Activated naive CD8-positive, alpha-beta T cell treated with anti-CD3 and anti-CD28 coated beads for 36 hours (primary cell): ENCODE measurements at regions not wholly inside any gene's neighbourhood (a gene's known extent, or its start where the extent isn't known, plus 50 kb on each side); places are given as distances from the start of the nearest gene placed in this dataset.

ENCODE experiments used
- DNase-seq: peaks from one replicate; pipeline ENCODE4 v3.0.0; 2021
- H3K27ac Mint-ChIP-seq: one replicate; pipeline ENCODE4 v1.8.0; 2022; ENCODE audit warnings: mild to moderate bottlenecking, moderate library complexity, mixed read lengths
- H3K27me3 Mint-ChIP-seq: one replicate; pipeline ENCODE4 v1.8.0; 2022; ENCODE audit warnings: mild to moderate bottlenecking, mixed read lengths
- H3K36me3 Mint-ChIP-seq: one replicate; pipeline ENCODE4 v1.8.0; 2021; ENCODE audit warnings: mild to moderate bottlenecking, mixed read lengths
- H3K4me1 Mint-ChIP-seq: one replicate; pipeline ENCODE4 v1.8.0; 2021; ENCODE audit warnings: mixed read lengths
- H3K4me3 Mint-ChIP-seq: one replicate; pipeline ENCODE4 v1.8.0; 2022; ENCODE audit warnings: mild to moderate bottlenecking, moderate library complexity, mixed read lengths
- H3K9me3 Mint-ChIP-seq: one replicate; pipeline ENCODE4 v1.8.0; 2022; ENCODE audit warnings: mixed read lengths

- Mint-ChIP-seq H3K4me1 (no peaks in the 10 kb centered on the region), H3K9me3 (peaks cover 3% of the 10 kb centered on the region), H3K27me3 (no peaks in the 10 kb centered on the region), H3K27ac (no peak overlapping the region), H3K4me3 (no peak overlapping the region), H3K36me3 (no peaks in the 10 kb centered on the region)
- DNase-seq, result no peak
These were observed 427.2 kb downstream of the RFPL4B start for GRCh38 chr6:112774319-112774718.

DNA sequence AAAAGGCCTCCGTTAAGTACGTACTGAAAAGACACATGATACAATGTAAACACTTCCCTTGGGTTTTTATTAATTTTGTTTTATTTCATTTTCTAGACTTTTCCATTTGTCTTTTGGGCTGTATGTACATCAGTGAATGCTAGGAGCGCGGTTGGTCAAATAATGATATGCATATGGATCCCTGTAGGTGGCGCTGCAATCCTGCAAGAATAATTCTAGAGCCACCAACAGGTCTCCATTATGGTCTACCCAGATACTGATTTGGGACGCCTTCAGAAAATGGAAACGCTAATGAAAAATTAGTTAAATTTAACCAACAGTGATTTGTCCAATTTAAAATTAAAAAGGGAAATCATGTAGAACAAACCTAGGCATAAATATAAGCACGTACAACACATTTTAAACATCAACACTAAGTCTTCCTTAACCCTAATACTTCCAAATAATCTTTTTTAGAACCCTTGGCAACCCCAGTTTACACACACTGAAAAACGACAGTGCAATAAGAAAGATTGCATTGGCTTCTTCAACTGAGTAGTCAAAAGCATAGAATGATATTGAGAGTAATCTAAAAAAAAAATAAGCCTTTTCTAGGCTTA is 433.5 kb downstream of the RFPL4B start:
- no peaks in the 10 kb centered on the region for H3K27me3 Mint-ChIP-seq
- peak; percentile 3 for DNase-seq
- H3K9me3 Mint-ChIP-seq, result no peaks in the 10 kb centered on the region
- no peak overlapping the region for H3K4me3 Mint-ChIP-seq
- H3K4me1 Mint-ChIP-seq, result no peaks in the 10 kb centered on the region
- H3K27ac Mint-ChIP-seq, result no peak overlapping the region
- no peaks in the 10 kb centered on the region for H3K36me3 Mint-ChIP-seq

DNA sequence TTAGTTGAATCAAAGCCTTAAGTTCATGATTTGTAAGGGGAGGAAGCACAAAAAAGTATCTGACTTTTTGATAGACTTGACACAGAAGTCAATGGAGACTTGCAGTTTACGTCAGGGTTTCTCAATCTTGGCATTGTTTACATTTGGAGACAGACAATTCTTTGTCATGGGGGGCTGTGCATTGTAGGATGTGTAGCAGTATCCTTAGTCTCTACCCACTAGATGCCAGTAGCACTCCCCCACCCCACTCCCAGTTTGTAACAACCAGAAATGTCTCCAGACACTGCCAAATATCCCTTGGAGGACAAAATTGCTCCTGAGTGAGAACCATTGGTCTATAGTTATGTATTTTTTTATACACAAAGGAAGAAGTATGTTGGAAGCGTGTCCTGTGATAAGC is 434.1 kb downstream of the RFPL4B start:
- no peaks in the 10 kb centered on the region for H3K36me3 Mint-ChIP-seq
- no peak for DNase-seq
- H3K27ac Mint-ChIP-seq, result no peak overlapping the region
- no peak overlapping the region for H3K4me3 Mint-ChIP-seq
- no peaks in the 10 kb centered on the region for H3K9me3 Mint-ChIP-seq
- no peaks in the 10 kb centered on the region for H3K4me1 Mint-ChIP-seq
- no peaks in the 10 kb centered on the region for H3K27me3 Mint-ChIP-seq

DNA sequence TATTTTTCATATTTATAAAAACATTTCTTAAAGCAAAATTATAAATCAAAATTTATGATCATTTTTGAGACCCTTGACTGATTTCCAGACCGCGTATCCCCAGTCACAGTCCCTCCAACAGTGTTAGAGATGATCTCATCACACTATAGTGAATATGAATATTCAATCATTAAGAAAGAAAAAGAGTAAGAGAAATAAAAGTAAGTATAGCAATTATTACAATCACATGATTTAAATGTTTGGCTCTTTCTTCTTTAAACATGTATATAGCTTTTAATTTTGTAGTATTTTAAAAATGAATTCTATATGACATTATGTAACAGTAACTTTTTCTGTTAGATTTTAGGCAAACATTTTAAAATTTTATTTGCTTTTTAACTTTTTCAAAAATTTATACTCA is 438.3 kb downstream of the RFPL4B start:
- H3K4me1 Mint-ChIP-seq, result no peaks in the 10 kb centered on the region
- H3K4me3 Mint-ChIP-seq, result no peak overlapping the region
- no peaks in the 10 kb centered on the region for H3K36me3 Mint-ChIP-seq
- no peaks in the 10 kb centered on the region for H3K27me3 Mint-ChIP-seq
- no peak overlapping the region for H3K27ac Mint-ChIP-seq
- H3K9me3 Mint-ChIP-seq, result peaks cover 2% of the 10 kb centered on the region
- no peak for DNase-seq

GRCh38 chr6:112786801-112787200 is 439.7 kb downstream of the RFPL4B start:
- Mint-ChIP-seq H3K9me3 (peaks cover 2% of the 10 kb centered on the region), H3K27ac (no peak overlapping the region), H3K4me3 (no peak overlapping the region), H3K4me1 (no peaks in the 10 kb centered on the region), H3K36me3 (no peaks in the 10 kb centered on the region), H3K27me3 (no peaks in the 10 kb centered on the region)
- DNase-seq, result no peak

- H3K36me3 Mint-ChIP-seq, result no peaks in the 10 kb centered on the region
- no peaks in the 10 kb centered on the region for H3K27me3 Mint-ChIP-seq
- no peak overlapping the region for H3K27ac Mint-ChIP-seq
- DNase-seq, result no peak
- H3K9me3 Mint-ChIP-seq, result peaks cover 2% of the 10 kb centered on the region
- H3K4me3 Mint-ChIP-seq, result no peak overlapping the region
- H3K4me1 Mint-ChIP-seq, result no peaks in the 10 kb centered on the region
These were observed 440.2 kb downstream of the RFPL4B start for GRCh38 chr6:112787371-112787770.

GRCh38 chr6:112795316-112795715 is 448.2 kb downstream of the RFPL4B start:
- Mint-ChIP-seq H3K4me3 (no peak overlapping the region), H3K27me3 (no peaks in the 10 kb centered on the region), H3K36me3 (no peaks in the 10 kb centered on the region), H3K4me1 (no peaks in the 10 kb centered on the region), H3K27ac (no peak overlapping the region), H3K9me3 (peaks cover 5% of the 10 kb centered on the region)
- DNase-seq, result no peak

GRCh38 chr6:112796712-112797111 is 449.6 kb downstream of the RFPL4B start:
- no peaks in the 10 kb centered on the region for H3K27me3 Mint-ChIP-seq
- no peaks in the 10 kb centered on the region for H3K4me1 Mint-ChIP-seq
- H3K27ac Mint-ChIP-seq, result no peak overlapping the region
- no peak overlapping the region for H3K4me3 Mint-ChIP-seq
- no peaks in the 10 kb centered on the region for H3K36me3 Mint-ChIP-seq
- no peak for DNase-seq
- H3K9me3 Mint-ChIP-seq, result peaks cover 5% of the 10 kb centered on the region

- Mint-ChIP-seq H3K9me3 (peaks cover 1% of the 10 kb centered on the region), H3K4me1 (no peaks in the 10 kb centered on the region), H3K36me3 (no peaks in the 10 kb centered on the region), H3K27me3 (no peaks in the 10 kb centered on the region), H3K4me3 (no peak overlapping the region), H3K27ac (no peak overlapping the region)
- no peak for DNase-seq
These were observed 452.8 kb downstream of the RFPL4B start for GRCh38 chr6:112799889-112800288.

DNA sequence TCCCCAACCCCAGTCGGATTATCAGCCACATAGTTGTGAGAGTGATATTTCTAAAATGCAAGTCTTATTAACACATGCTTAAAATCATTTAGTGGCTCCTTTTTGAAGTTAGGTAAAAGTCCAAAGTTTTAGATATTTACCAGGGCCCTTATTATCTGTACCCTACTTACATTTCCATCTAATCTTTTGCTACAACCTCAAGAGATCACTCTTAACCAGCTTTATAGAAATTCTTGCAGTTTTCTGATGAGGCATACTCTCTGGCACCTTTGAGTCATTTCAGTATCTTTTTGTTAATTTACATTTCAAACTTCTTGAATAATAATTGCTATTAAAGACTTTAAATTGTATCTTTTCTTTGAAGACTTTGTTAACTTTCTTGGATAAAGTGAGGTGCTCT is 453.3 kb downstream of the RFPL4B start:
- H3K4me1 Mint-ChIP-seq, result no peaks in the 10 kb centered on the region
- no peaks in the 10 kb centered on the region for H3K36me3 Mint-ChIP-seq
- no peak overlapping the region for H3K4me3 Mint-ChIP-seq
- H3K9me3 Mint-ChIP-seq, result peaks cover 1% of the 10 kb centered on the region
- H3K27me3 Mint-ChIP-seq, result no peaks in the 10 kb centered on the region
- no peak overlapping the region for H3K27ac Mint-ChIP-seq
- no peak for DNase-seq

GRCh38 chr6:112800916-112801315 is 453.8 kb downstream of the RFPL4B start:
- Mint-ChIP-seq H3K4me1 (no peaks in the 10 kb centered on the region), H3K9me3 (peaks cover under 1% of the 10 kb centered on the region), H3K36me3 (no peaks in the 10 kb centered on the region), H3K4me3 (no peak overlapping the region), H3K27me3 (no peaks in the 10 kb centered on the region), H3K27ac (no peak overlapping the region)
- DNase-seq, result no peak

- Mint-ChIP-seq H3K27ac (no peak overlapping the region), H3K36me3 (no peaks in the 10 kb centered on the region), H3K4me3 (no peak overlapping the region), H3K27me3 (no peaks in the 10 kb centered on the region), H3K4me1 (no peaks in the 10 kb centered on the region), H3K9me3 (no peaks in the 10 kb centered on the region)
- DNase-seq, result no peak
These were observed 454.4 kb downstream of the RFPL4B start for GRCh38 chr6:112801468-112802080.

- DNase-seq, result no peak
- no peak overlapping the region for H3K27ac Mint-ChIP-seq
- H3K4me3 Mint-ChIP-seq, result no peak overlapping the region
- no peaks in the 10 kb centered on the region for H3K36me3 Mint-ChIP-seq
- no peaks in the 10 kb centered on the region for H3K4me1 Mint-ChIP-seq
- H3K9me3 Mint-ChIP-seq, result no peaks in the 10 kb centered on the region
- no peaks in the 10 kb centered on the region for H3K27me3 Mint-ChIP-seq
These were observed 455.0 kb downstream of the RFPL4B start for GRCh38 chr6:112802144-112802543.

- no peaks in the 10 kb centered on the region for H3K9me3 Mint-ChIP-seq
- H3K27ac Mint-ChIP-seq, result no peak overlapping the region
- H3K4me1 Mint-ChIP-seq, result no peaks in the 10 kb centered on the region
- H3K27me3 Mint-ChIP-seq, result no peaks in the 10 kb centered on the region
- no peaks in the 10 kb centered on the region for H3K36me3 Mint-ChIP-seq
- DNase-seq, result no peak
- H3K4me3 Mint-ChIP-seq, result no peak overlapping the region
These were observed 457.7 kb downstream of the RFPL4B start for GRCh38 chr6:112804638-112805330.

DNA sequence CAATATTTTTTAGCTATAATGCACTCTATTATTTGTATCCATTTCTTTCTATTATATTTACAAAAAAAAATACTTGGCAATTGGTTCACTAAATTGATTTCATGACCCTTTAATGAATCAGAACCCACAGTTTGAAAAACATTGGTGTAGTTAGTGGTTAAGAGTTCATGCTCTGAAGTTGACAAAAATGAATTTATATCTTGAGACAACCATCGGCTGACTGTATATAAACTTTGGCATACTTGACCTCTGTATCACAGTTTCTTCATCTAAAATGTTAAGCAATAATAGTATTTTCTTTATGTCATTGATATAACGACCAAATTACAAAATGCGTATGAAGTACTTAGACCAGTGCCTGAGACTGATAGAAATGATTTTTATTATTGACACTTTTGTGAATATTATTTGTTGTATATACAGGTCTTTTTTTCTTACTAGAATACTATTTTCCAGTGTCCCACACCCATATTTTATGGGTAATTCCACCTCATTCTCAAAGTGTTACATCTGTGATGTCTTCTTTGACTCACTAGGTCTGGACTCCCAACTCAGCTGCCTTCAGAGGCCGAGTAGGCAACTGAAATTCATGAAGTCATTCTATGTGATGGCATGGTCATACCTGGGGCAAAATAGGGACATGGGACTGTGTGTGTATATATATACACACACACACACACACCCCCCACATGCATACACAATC is 459.2 kb downstream of the RFPL4B start:
- Mint-ChIP-seq H3K27me3 (no peaks in the 10 kb centered on the region), H3K27ac (no peak overlapping the region), H3K4me3 (no peak overlapping the region), H3K4me1 (no peaks in the 10 kb centered on the region), H3K9me3 (no peaks in the 10 kb centered on the region), H3K36me3 (no peaks in the 10 kb centered on the region)
- no peak for DNase-seq
